AG09319 (cell line): ENCODE measurements at regions not wholly inside any gene's neighbourhood (a gene's known extent, or its start where the extent isn't known, plus 50 kb on each side); places are given as distances from the start of the nearest gene placed in this dataset.

Experiments used
- DNase-seq: peaks from one replicate; pipeline ENCODE4 v3.0.0-alpha.2; 2010; ENCODE audit warnings: low read depth; ENCODE audit errors: extremely low read depth
- CTCF ChIP-seq: IDR thresholded peaks from 2 replicates; pipeline ENCODE4 v1.5.1; 2011; ENCODE audit warnings: low read depth, mild to moderate bottlenecking, inconsistent platforms, low read length, moderate library complexity

- no peak for DNase-seq
- no peak for TF ChIP-seq CTCF
These were observed 176.0 kb upstream of the KCND2 start for GRCh38 chr7:120097020-120097419.

GRCh38 chr7:120097774-120098173 is 175.2 kb upstream of the KCND2 start:
- TF ChIP-seq CTCF: no peak
- DNase-seq: no peak

GRCh38 chr7:120108376-120108775 is 164.6 kb upstream of the KCND2 start:
- no peak for TF ChIP-seq CTCF
- no peak for DNase-seq

- DNase-seq: no peak
- TF ChIP-seq CTCF: no peak
These were observed 162.8 kb upstream of the KCND2 start for GRCh38 chr7:120110169-120110568.

- DNase-seq: no peak
- no peak for TF ChIP-seq CTCF
These were observed 158.3 kb upstream of the KCND2 start for GRCh38 chr7:120114626-120115025.

GRCh38 chr7:120123528-120123927 is 149.4 kb upstream of the KCND2 start:
- DNase-seq: no peak

More at GRCh38 chr7:120123528-120123927, 149.4 kb upstream of the KCND2 start:
- no peak for TF ChIP-seq CTCF
